SK-N-SH (cell line): ENCODE measurements at regions not wholly inside any gene's neighbourhood (a gene's known extent, or its start where the extent isn't known, plus 50 kb on each side); places are given as distances from the start of the nearest gene placed in this dataset.
"Not testable (repeated sequence)": the region's sequence is repeated elsewhere in the genome, so short reads cannot be mapped to it uniquely, and the experiment has no call there.

Experiments used
- CTCF ChIA-PET: fragments of 300-600, 350-600 bp; formaldehyde crosslinking; extraction: SDS; loops from one replicate; lab custom pipeline; 2021; lab: Yijun Ruan, JAX
- POLR2A ChIA-PET: fragments of 350-600 bp; sonication (Branson Sonifier 250); formaldehyde crosslinking; extraction: SDS; loops from one replicate; lab custom pipeline; 2020; ENCODE audit warnings: antibody characterized with exemption, inconsistent platforms; lab: Yijun Ruan, JAX
- DNase-seq: peaks from one replicate; pipeline ENCODE4 v3.0.0; 2012
- H2AFZ ChIP-seq: fragments of 200-600 bp; sonication (generic); 2 replicates; pipeline ENCODE4 v1.8.1; 2016; ENCODE audit warnings: antibody characterized with exemption, mild to moderate bottlenecking, low read depth
- H3F3A ChIP-seq: fragments of 200-600 bp; sonication (generic); replicated peaks from 2 replicates; pipeline ENCODE3; 2016; ENCODE audit warnings: antibody characterized with exemption, mild to moderate bottlenecking; ENCODE audit not compliant: insufficient read depth
- H3K27ac ChIP-seq, 2 experiments: fragments of 200-500 bp in 1 of 2; fragments of 200-600 bp in 1 of 2; sonication (Bioruptor generic) in 1 of 2; sonication (generic), shearing (Covaris generic) in 1 of 2; 2 replicates each; pipeline versions ENCODE4 v1.5.1 to v1.6.1; 2014 to 2016; ENCODE audit warnings: low read depth in 2 of 2, inconsistent platforms in 1 of 2, low read length in 1 of 2, mild to moderate bottlenecking in 1 of 2, mixed read lengths in 1 of 2
- H3K27me3 ChIP-seq: fragments of 200-600 bp; sonication (generic), shearing (Covaris generic); 2 replicates; pipeline ENCODE4 v1.6.1; 2016; ENCODE audit warnings: mixed run types; ENCODE audit not compliant: insufficient read depth
- H3K36me3 ChIP-seq, 2 experiments: fragments of 200-500 bp in 1 of 2; fragments of 200-600 bp in 1 of 2; sonication (Bioruptor generic) in 1 of 2; sonication (generic) in 1 of 2; replicated peaks in 1 of 2; 2 replicates each; pipeline versions ENCODE3 to v1.5.1; 2014 to 2016; ENCODE audit warnings: low read length in 1 of 2, mild to moderate bottlenecking in 1 of 2; ENCODE audit not compliant: insufficient read depth in 2 of 2, control insufficient read depth in 1 of 2
- H3K4me1 ChIP-seq, 2 experiments: fragments of 200-500 bp in 1 of 2; fragments of 200-600 bp in 1 of 2; sonication (Bioruptor generic) in 1 of 2; sonication (generic), shearing (Covaris generic) in 1 of 2; 2 replicates each; pipeline versions ENCODE4 v1.5.1 to v1.6.1; 2014 to 2016; ENCODE audit warnings: low read depth in 1 of 2, low read length in 1 of 2, mixed run types in 1 of 2; ENCODE audit not compliant: insufficient read depth in 2 of 2, control insufficient read depth in 1 of 2
- H3K4me2 ChIP-seq: fragments of 200-600 bp; sonication (generic), shearing (Covaris generic); 2 replicates; pipeline ENCODE4 v1.6.1; 2017; ENCODE audit warnings: mixed run types
- H3K4me3 ChIP-seq, 2 experiments: fragments of 200-500 bp in 1 of 2; fragments of 200-600 bp in 1 of 2; sonication (Bioruptor generic) in 1 of 2; sonication (generic), shearing (Covaris generic) in 1 of 2; 2 replicates each; pipeline versions ENCODE4 v1.5.1 to v1.8.1; 2014 to 2016; ENCODE audit warnings: low read depth in 2 of 2, inconsistent platforms in 1 of 2, low read length in 1 of 2, mild to moderate bottlenecking in 1 of 2, mixed read lengths in 1 of 2, moderate library complexity in 1 of 2
- H3K79me2 ChIP-seq: fragments of 200-600 bp; sonication (generic); 2 replicates; pipeline ENCODE4 v1.8.1; 2017; ENCODE audit warnings: mild to moderate bottlenecking; ENCODE audit not compliant: insufficient read depth
- H3K9ac ChIP-seq: fragments of 200-600 bp; sonication (generic); 2 replicates; pipeline ENCODE4 v1.6.1; 2017; ENCODE audit warnings: mixed run types
- H3K9me2 ChIP-seq: fragments of 200-600 bp; sonication (generic); 2 replicates; pipeline ENCODE4 v1.6.1; 2017; ENCODE audit warnings: mixed run types
- H3K9me3 ChIP-seq: fragments of 200-600 bp; sonication (generic); 2 replicates; pipeline ENCODE4 v1.6.1; 2017; ENCODE audit warnings: mixed run types, mild to moderate bottlenecking, moderate library complexity
- H4K20me1 ChIP-seq: fragments of 200-600 bp; sonication (generic); 2 replicates; pipeline ENCODE4 v1.6.1; 2017; ENCODE audit warnings: mild to moderate bottlenecking, mixed run types; ENCODE audit not compliant: insufficient read depth
- WGBS: methylation state at CpG from one replicate; pipeline ENCODE4 v1.1.6; 2017; ENCODE audit warnings: low lambda C conversion rate; 5-methylcytosine and 5-hydroxymethylcytosine counted together
- small RNA-seq, 7 experiments: library from RNA; depleted of rRNA; stranded (forward); fragments of <200 nt; gene quantifications; one replicate each; pipeline ENCODE3, GENCODE V24; 2012

GRCh38 chr10:38451306-38451967 lies 357.3 kb downstream of the ZNF37A start:
- H3F3A ChIP-seq, CTCF ChIA-PET, H2AFZ ChIP-seq, H3K9me2 ChIP-seq, H3K9ac ChIP-seq, POLR2A ChIA-PET, H3K4me1 ChIP-seq, DNase-seq, H3K27ac ChIP-seq, H3K4me2 ChIP-seq, H3K4me3 ChIP-seq, H3K36me3 ChIP-seq, H3K9me3 ChIP-seq, H3K27me3 ChIP-seq, H3K79me2 ChIP-seq, H4K20me1 ChIP-seq: not testable (repeated sequence)
- WGBS = 92% methylated on average over 9 of the region's 28 CpGs

Small RNA genes lying in the stretch of these regions (small RNA-seq; reads per million reads assigned to genes)
- gene AL117339.3 (0 reads per million in 7 experiments), gene RNU6-1118P (0 reads per million in 7 experiments)
